MM.1S (cell line): ENCODE measurements at regions not wholly inside any gene's neighbourhood (a gene's known extent, or its start where the extent isn't known, plus 50 kb on each side); places are given as distances from the start of the nearest gene placed in this dataset.

Source experiments
- DNase-seq: peaks from one replicate; pipeline ENCODE4 v3.0.0-alpha.2; 2015
- H2AFZ ChIP-seq: fragments of 300-600 bp; sonication (generic); 2 replicates; pipeline ENCODE4 v1.6.0; 2016; ENCODE audit warnings: antibody characterized with exemption, low read length
- H3F3A ChIP-seq: fragments of 300-600 bp; sonication (generic); 2 replicates; pipeline ENCODE4 v1.6.1; 2016; ENCODE audit warnings: mild to moderate bottlenecking, antibody characterized with exemption, low read length, moderate library complexity, mixed read lengths; ENCODE audit not compliant: insufficient read depth
- H3K27ac ChIP-seq: fragments of 300-600 bp; sonication (generic); 2 replicates; pipeline ENCODE4 v1.5.1; 2016; ENCODE audit warnings: mild to moderate bottlenecking, low read length
- H3K27me3 ChIP-seq: fragments of 300-600 bp; sonication (generic); replicated peaks from 2 replicates; pipeline ENCODE4 v1.6.0; 2016; ENCODE audit warnings: low read length; ENCODE audit not compliant: insufficient read depth
- H3K36me3 ChIP-seq: fragments of 300-600 bp; sonication (generic); replicated peaks from 2 replicates; pipeline ENCODE4 v1.6.1; 2016; ENCODE audit warnings: mild to moderate bottlenecking, low read length, mixed read lengths; ENCODE audit not compliant: insufficient read depth
- H3K4me1 ChIP-seq: fragments of 300-600 bp; sonication (generic); 2 replicates; pipeline ENCODE4 v1.6.1; 2016; ENCODE audit warnings: low read length, mixed read lengths
- H3K4me2 ChIP-seq: fragments of 300-600 bp; sonication (generic); 2 replicates; pipeline ENCODE4 v1.6.0; 2016; ENCODE audit warnings: low read depth, low read length
- H3K4me3 ChIP-seq: fragments of 300-600 bp; sonication (generic); 2 replicates; pipeline ENCODE4 v1.5.1; 2016; ENCODE audit warnings: low read length, mixed read lengths
- H3K79me2 ChIP-seq: fragments of 300-600 bp; sonication (generic); 2 replicates; pipeline ENCODE4 v1.6.1; 2016; ENCODE audit warnings: mixed run types, low read length, mixed read lengths
- H3K9ac ChIP-seq: fragments of 300-600 bp; sonication (generic); 2 replicates; pipeline ENCODE4 v1.6.1; 2016; ENCODE audit warnings: low read length, mixed read lengths
- H3K9me2 ChIP-seq: fragments of 300-600 bp; sonication (generic); replicated peaks from 2 replicates; pipeline ENCODE4 v1.6.1; 2016; ENCODE audit warnings: mild to moderate bottlenecking, low read length, mixed read lengths; ENCODE audit not compliant: insufficient read depth
- H3K9me3 ChIP-seq: fragments of 300-600 bp; sonication (generic); replicated peaks from 2 replicates; pipeline ENCODE4 v1.6.1; 2016; ENCODE audit warnings: mild to moderate bottlenecking, low read length, mixed read lengths; ENCODE audit not compliant: insufficient read depth
- H4K20me1 ChIP-seq: fragments of 300-600 bp; sonication (generic); 2 replicates; pipeline ENCODE4 v1.6.1; 2016; ENCODE audit warnings: mild to moderate bottlenecking, low read length, moderate library complexity, mixed read lengths; ENCODE audit not compliant: insufficient read depth
- EZH2 ChIP-seq: fragments of 300-600 bp; sonication (generic); optimal IDR thresholded peaks from 2 replicates; pipeline ENCODE3; 2017; ENCODE audit warnings: low read depth, mild to moderate bottlenecking, antibody characterized with exemption, low read length, mixed read lengths
- EZH2phosphoT487 ChIP-seq: fragments of 300-600 bp; sonication (generic); IDR thresholded peaks from 2 replicates; pipeline ENCODE4 v1.6.1; 2018; ENCODE audit warnings: antibody characterized with exemption, low read length
- TF ChIP-seq, protein P1 (sequence below): fragments of 300-600 bp; sonication (generic); IDR thresholded peaks from 2 replicates; pipeline ENCODE4 v1.5.1; 2016; ENCODE audit warnings: antibody characterized with exemption, low read length, mixed read lengths

DNA sequence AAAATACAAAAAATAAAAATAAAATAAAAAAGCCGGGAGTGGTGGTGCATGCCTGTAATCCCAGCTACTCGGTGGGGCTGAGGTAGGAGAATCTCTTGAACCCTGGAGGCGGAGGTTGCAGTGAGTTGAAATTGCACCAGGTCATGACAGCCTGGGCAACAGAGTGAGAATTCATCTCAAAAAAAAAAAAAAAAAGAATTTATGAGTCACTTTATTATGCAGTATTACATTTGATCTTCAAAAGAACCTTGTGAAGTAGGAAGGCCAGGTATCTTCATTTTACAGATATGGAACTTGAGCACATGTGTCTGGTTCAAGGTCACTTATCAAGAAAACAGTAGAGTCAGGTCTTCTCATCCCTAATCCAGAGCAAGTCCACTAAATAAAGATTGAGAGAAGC is 459.4 kb upstream of the HNRNPA3 start:
- DNase-seq = no peak
- no peaks in the 10 kb centered on the region for H3F3A ChIP-seq
- H3K4me2 ChIP-seq = no peak overlapping the region
- no peaks in the 10 kb centered on the region for H3K9me2 ChIP-seq
- no peak overlapping the region for H3K4me3 ChIP-seq
- H3K9me3 ChIP-seq = no peaks in the 10 kb centered on the region
- no peaks in the 10 kb centered on the region for H3K79me2 ChIP-seq
- no peak overlapping the region for H2AFZ ChIP-seq
- no peak overlapping the region for H3K9ac ChIP-seq
- H3K27me3 ChIP-seq = no peaks in the 10 kb centered on the region
- no peaks in the 10 kb centered on the region for H3K36me3 ChIP-seq
- H3K27ac ChIP-seq = no peak overlapping the region
- no peaks in the 10 kb centered on the region for H4K20me1 ChIP-seq
- TF ChIP-seq EZH2 = no peak
- no peak for TF ChIP-seq EZH2phosphoT487
- H3K4me1 ChIP-seq = no peaks in the 10 kb centered on the region

GRCh38 chr2:176753752-176754474 is 458.7 kb upstream of the HNRNPA3 start:
- Histone ChIP-seq H3K9ac (no peak overlapping the region), H4K20me1 (no peaks in the 10 kb centered on the region), H3K4me2 (no peak overlapping the region), H3K9me3 (no peaks in the 10 kb centered on the region), H3F3A (no peaks in the 10 kb centered on the region), H3K9me2 (no peaks in the 10 kb centered on the region), H3K36me3 (no peaks in the 10 kb centered on the region), H2AFZ (no peak overlapping the region), H3K4me1 (no peaks in the 10 kb centered on the region), H3K27ac (no peak overlapping the region), H3K4me3 (no peak overlapping the region), H3K27me3 (no peaks in the 10 kb centered on the region), H3K79me2 (no peaks in the 10 kb centered on the region)
- TF ChIP-seq EZH2 (no peak), EZH2phosphoT487 (no peak)
- TF ChIP-seq, protein P1, sequence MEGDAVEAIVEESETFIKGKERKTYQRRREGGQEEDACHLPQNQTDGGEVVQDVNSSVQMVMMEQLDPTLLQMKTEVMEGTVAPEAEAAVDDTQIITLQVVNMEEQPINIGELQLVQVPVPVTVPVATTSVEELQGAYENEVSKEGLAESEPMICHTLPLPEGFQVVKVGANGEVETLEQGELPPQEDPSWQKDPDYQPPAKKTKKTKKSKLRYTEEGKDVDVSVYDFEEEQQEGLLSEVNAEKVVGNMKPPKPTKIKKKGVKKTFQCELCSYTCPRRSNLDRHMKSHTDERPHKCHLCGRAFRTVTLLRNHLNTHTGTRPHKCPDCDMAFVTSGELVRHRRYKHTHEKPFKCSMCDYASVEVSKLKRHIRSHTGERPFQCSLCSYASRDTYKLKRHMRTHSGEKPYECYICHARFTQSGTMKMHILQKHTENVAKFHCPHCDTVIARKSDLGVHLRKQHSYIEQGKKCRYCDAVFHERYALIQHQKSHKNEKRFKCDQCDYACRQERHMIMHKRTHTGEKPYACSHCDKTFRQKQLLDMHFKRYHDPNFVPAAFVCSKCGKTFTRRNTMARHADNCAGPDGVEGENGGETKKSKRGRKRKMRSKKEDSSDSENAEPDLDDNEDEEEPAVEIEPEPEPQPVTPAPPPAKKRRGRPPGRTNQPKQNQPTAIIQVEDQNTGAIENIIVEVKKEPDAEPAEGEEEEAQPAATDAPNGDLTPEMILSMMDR = no peak
- no peak for DNase-seq

DNA sequence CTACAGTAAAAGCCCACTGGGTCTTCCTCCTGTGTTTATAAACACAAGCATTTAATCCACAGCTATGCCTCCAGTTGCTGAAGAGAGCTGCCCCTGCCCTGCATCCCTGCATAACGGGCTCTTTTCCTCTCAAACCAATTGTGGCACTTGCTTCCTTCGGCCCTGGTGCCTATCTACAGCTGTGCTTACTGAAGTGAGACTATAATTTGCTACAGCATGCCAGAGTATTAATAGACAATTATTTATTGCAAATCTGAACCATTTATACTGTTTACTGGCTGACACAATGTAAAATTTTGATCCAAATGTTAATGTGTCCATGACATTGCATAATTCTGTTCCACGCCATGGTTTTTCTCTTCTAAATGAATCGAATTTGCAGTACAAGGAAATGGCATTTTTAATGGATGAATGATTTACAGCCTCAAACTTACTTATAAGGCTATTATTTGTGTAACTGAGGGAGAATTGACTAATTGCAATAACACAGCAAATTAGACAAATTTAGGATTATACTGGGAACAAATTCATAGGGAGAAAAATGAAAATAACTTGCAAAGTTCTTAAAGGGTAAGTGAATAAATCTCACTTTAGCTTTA is 457.0 kb upstream of the HNRNPA3 start:
- no peak overlapping the region for H3K4me2 ChIP-seq

More for the DNA sequence above, 457.0 kb upstream of the HNRNPA3 start:
- Histone ChIP-seq H3K9me3 (no peaks in the 10 kb centered on the region), H3K9me2 (no peaks in the 10 kb centered on the region), H3K4me1 (no peaks in the 10 kb centered on the region), H3K27me3 (no peaks in the 10 kb centered on the region), H2AFZ (no peak overlapping the region; the same call in 1 of the 2 replicates), H3K9ac (no peak overlapping the region), H3K4me3 (no peak overlapping the region), H3K79me2 (no peaks in the 10 kb centered on the region), H3F3A (no peaks in the 10 kb centered on the region), H4K20me1 (no peaks in the 10 kb centered on the region), H3K27ac (no peak overlapping the region), H3K36me3 (no peaks in the 10 kb centered on the region)
- no peak for DNase-seq
- TF ChIP-seq, protein P1 = no peak
- TF ChIP-seq EZH2 = no peak
- no peak for TF ChIP-seq EZH2phosphoT487
